ENCODE measurements at regions not wholly inside any gene's neighbourhood (a gene's known extent, or its start where the extent isn't known, plus 50 kb on each side); places are given as distances from the start of the nearest gene placed in this dataset.

- Histone ChIP-seq H3K4me3 (no peak overlapping the region), H3K27ac (no peak overlapping the region), H3K36me3 (ENCODE audit: insufficient read depth, low read length) (no peaks in the 10 kb centered on the region), H3K9ac (ENCODE audit: insufficient read length) (no peak overlapping the region), H3K9me3 (ENCODE audit: low read depth, low read length) (no peaks in the 10 kb centered on the region; the same call in 1 of the 2 replicates)
- TF ChIP-seq FOXP2 (optimal IDR thresholded peaks at IDR 0.05; ENCODE audit: control extremely low read depth, extremely low read length, insufficient read depth) (no peak), EZH2 (IDR thresholded peaks at IDR 0.05) (no peak), POLR2AphosphoS5 (IDR thresholded peaks at IDR 0.05; ENCODE audit: borderline replicate concordance, low read depth, low read length) (no peak)
- DNase-seq (ENCODE audit: low read depth, low spot score), result no peak
Observed at GRCh38 chr2:45154144-45154543, 144.9 kb upstream of the SIX2 start.

GRCh38 chr2:45153121-45153520, 143.9 kb upstream of the SIX2 start:
- Histone ChIP-seq H3K9me3 (ENCODE audit: low read depth, low read length) (no peaks in the 10 kb centered on the region; the same call in 1 of the 2 replicates), H3K27ac (no peak overlapping the region), H3K9ac (ENCODE audit: insufficient read length) (no peak overlapping the region), H3K36me3 (ENCODE audit: insufficient read depth, low read length) (no peaks in the 10 kb centered on the region), H3K4me3 (no peak overlapping the region)
- DNase-seq (ENCODE audit: low read depth, low spot score), result no peak
- TF ChIP-seq FOXP2 (optimal IDR thresholded peaks at IDR 0.05; ENCODE audit: control extremely low read depth, extremely low read length, insufficient read depth) (no peak), EZH2 (IDR thresholded peaks at IDR 0.05) (no peak), POLR2AphosphoS5 (IDR thresholded peaks at IDR 0.05; ENCODE audit: borderline replicate concordance, low read depth, low read length) (no peak)

GRCh38 chr2:45152691-45153090, 143.4 kb upstream of the SIX2 start:
- Histone ChIP-seq H3K36me3 (ENCODE audit: insufficient read depth, low read length) (no peaks in the 10 kb centered on the region), H3K9me3 (ENCODE audit: low read depth, low read length) (no peaks in the 10 kb centered on the region; the same call in 1 of the 2 replicates), H3K4me3 (no peak overlapping the region), H3K27ac (no peak overlapping the region), H3K9ac (ENCODE audit: insufficient read length) (no peak overlapping the region)
- TF ChIP-seq POLR2AphosphoS5 (IDR thresholded peaks at IDR 0.05; ENCODE audit: borderline replicate concordance, low read depth, low read length), result no peak
- TF ChIP-seq EZH2 (IDR thresholded peaks at IDR 0.05), result no peak
- no peak for TF ChIP-seq FOXP2 (optimal IDR thresholded peaks at IDR 0.05; ENCODE audit: control extremely low read depth, extremely low read length, insufficient read depth)
- DNase-seq (ENCODE audit: low read depth, low spot score), result no peak

- Histone ChIP-seq H3K36me3 (ENCODE audit: insufficient read depth, low read length) (no peaks in the 10 kb centered on the region), H3K9me3 (ENCODE audit: low read depth, low read length) (no peaks in the 10 kb centered on the region), H3K27ac (no peak overlapping the region), H3K4me3 (no peak overlapping the region), H3K9ac (ENCODE audit: insufficient read length) (no peak overlapping the region)
- TF ChIP-seq EZH2 (IDR thresholded peaks at IDR 0.05) (no peak), FOXP2 (optimal IDR thresholded peaks at IDR 0.05; ENCODE audit: control extremely low read depth, extremely low read length, insufficient read depth) (no peak), POLR2AphosphoS5 (IDR thresholded peaks at IDR 0.05; ENCODE audit: borderline replicate concordance, low read depth, low read length) (no peak)
- no peak for DNase-seq (ENCODE audit: low read depth, low spot score)
Observed at GRCh38 chr2:45145073-45145899, 136.0 kb upstream of the SIX2 start.

GRCh38 chr2:45141883-45142866, 132.9 kb upstream of the SIX2 start:
- Histone ChIP-seq H3K36me3 (ENCODE audit: insufficient read depth, low read length) (no peaks in the 10 kb centered on the region), H3K4me3 (no peak overlapping the region), H3K27ac (no peak overlapping the region), H3K9me3 (ENCODE audit: low read depth, low read length) (no peaks in the 10 kb centered on the region), H3K9ac (ENCODE audit: insufficient read length) (no peak overlapping the region)
- DNase-seq (ENCODE audit: low read depth, low spot score), result no peak
- TF ChIP-seq POLR2AphosphoS5 (IDR thresholded peaks at IDR 0.05; ENCODE audit: borderline replicate concordance, low read depth, low read length), result no peak
- no peak for TF ChIP-seq FOXP2 (optimal IDR thresholded peaks at IDR 0.05; ENCODE audit: control extremely low read depth, extremely low read length, insufficient read depth)
- no peak for TF ChIP-seq EZH2 (IDR thresholded peaks at IDR 0.05)

- TF ChIP-seq FOXP2 (optimal IDR thresholded peaks at IDR 0.05; ENCODE audit: control extremely low read depth, extremely low read length, insufficient read depth) (no peak), POLR2AphosphoS5 (IDR thresholded peaks at IDR 0.05; ENCODE audit: borderline replicate concordance, low read depth, low read length) (no peak), EZH2 (IDR thresholded peaks at IDR 0.05) (no peak)
- H3K4me3 ChIP-seq, result no peak overlapping the region
- H3K9ac ChIP-seq (ENCODE audit: insufficient read length), result no peak overlapping the region
Observed at GRCh38 chr2:45140675-45141074, 131.4 kb upstream of the SIX2 start.

GRCh38 chr2:45138904-45139303, 129.7 kb upstream of the SIX2 start:
- Histone ChIP-seq H3K9ac (ENCODE audit: insufficient read length) (no peak overlapping the region), H3K27ac (no peak overlapping the region)

More at GRCh38 chr2:45140675-45141074, 131.4 kb upstream of the SIX2 start:
- Histone ChIP-seq H3K36me3 (ENCODE audit: insufficient read depth, low read length) (no peaks in the 10 kb centered on the region), H3K27ac (no peak overlapping the region), H3K9me3 (ENCODE audit: low read depth, low read length) (no peaks in the 10 kb centered on the region)
- DNase-seq (ENCODE audit: low read depth, low spot score), result no peak

More at GRCh38 chr2:45138904-45139303, 129.7 kb upstream of the SIX2 start:
- no peaks in the 10 kb centered on the region for H3K36me3 ChIP-seq (ENCODE audit: insufficient read depth, low read length)
- TF ChIP-seq EZH2 (IDR thresholded peaks at IDR 0.05) (no peak), POLR2AphosphoS5 (IDR thresholded peaks at IDR 0.05; ENCODE audit: borderline replicate concordance, low read depth, low read length) (no peak), FOXP2 (optimal IDR thresholded peaks at IDR 0.05; ENCODE audit: control extremely low read depth, extremely low read length, insufficient read depth) (no peak)
- no peak overlapping the region for H3K4me3 ChIP-seq
- H3K9me3 ChIP-seq (ENCODE audit: low read depth, low read length), result no peaks in the 10 kb centered on the region
- DNase-seq (ENCODE audit: low read depth, low spot score), result no peak
